ENCODE measurements at regions not wholly inside any gene's neighbourhood (a gene's known extent, or its start where the extent isn't known, plus 50 kb on each side); places are given as distances from the start of the nearest gene placed in this dataset.

- TF ChIP-seq POLR2AphosphoS5 (IDR thresholded peaks at IDR 0.05) (no peak), POLR2A (IDR thresholded peaks at IDR 0.05) (no peak)
- TF ChIP-seq, protein P1, sequence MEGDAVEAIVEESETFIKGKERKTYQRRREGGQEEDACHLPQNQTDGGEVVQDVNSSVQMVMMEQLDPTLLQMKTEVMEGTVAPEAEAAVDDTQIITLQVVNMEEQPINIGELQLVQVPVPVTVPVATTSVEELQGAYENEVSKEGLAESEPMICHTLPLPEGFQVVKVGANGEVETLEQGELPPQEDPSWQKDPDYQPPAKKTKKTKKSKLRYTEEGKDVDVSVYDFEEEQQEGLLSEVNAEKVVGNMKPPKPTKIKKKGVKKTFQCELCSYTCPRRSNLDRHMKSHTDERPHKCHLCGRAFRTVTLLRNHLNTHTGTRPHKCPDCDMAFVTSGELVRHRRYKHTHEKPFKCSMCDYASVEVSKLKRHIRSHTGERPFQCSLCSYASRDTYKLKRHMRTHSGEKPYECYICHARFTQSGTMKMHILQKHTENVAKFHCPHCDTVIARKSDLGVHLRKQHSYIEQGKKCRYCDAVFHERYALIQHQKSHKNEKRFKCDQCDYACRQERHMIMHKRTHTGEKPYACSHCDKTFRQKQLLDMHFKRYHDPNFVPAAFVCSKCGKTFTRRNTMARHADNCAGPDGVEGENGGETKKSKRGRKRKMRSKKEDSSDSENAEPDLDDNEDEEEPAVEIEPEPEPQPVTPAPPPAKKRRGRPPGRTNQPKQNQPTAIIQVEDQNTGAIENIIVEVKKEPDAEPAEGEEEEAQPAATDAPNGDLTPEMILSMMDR (IDR thresholded peaks at IDR 0.05), result no peak
Observed at GRCh38 chr5:33306758-33307157, 134.0 kb upstream of the TARS1 start.

Data from suprapubic skin (tissue), 4 donors.